ENCODE measurements at regions not wholly inside any gene's neighbourhood (a gene's known extent, or its start where the extent isn't known, plus 50 kb on each side); places are given as distances from the start of the nearest gene placed in this dataset.

GRCh38 chr16:18062713-18063112 is 273.8 kb downstream of the NPIPA8 start:
- POLR2A ChIA-PET: no interaction called here
- peaks cover 0 to 11% (median 0%) of the 10 kb centered on the region in 9 donors for H3K9me3 Mint-ChIP-seq
- H3K4me1 Mint-ChIP-seq: peaks cover 0 to 2% (median 0%) of the 10 kb centered on the region in 4 donors
- no peak overlapping the region for H3K4me3 Mint-ChIP-seq
- no peaks in the 10 kb centered on the region for H3K36me3 Mint-ChIP-seq
- no peak overlapping the region for H3K27ac Mint-ChIP-seq
- peaks cover 7 to 41% (median 23%) of the 10 kb centered on the region in 5 donors for H3K27me3 Mint-ChIP-seq
- no peak for ATAC-seq
- DNase-seq: no peak

GRCh38 chr16:18060351-18060750 is 276.2 kb downstream of the NPIPA8 start:
- Mint-ChIP-seq H3K4me1 (peaks cover 0 to 2% (median 0%) of the 10 kb centered on the region in 4 donors), H3K4me3 (no peak overlapping the region), H3K36me3 (no peaks in the 10 kb centered on the region), H3K9me3 (peaks cover 0 to 9% (median 0%) of the 10 kb centered on the region in 9 donors), H3K27ac (no peak overlapping the region), H3K27me3 (peaks cover 7 to 42% (median 20%) of the 10 kb centered on the region in 5 donors)
- DNase-seq (no peak), ATAC-seq (no peak)
- POLR2A ChIA-PET: no interaction called here

GRCh38 chr16:18059577-18059976 is 277.0 kb downstream of the NPIPA8 start:
- no peak overlapping the region for H3K4me3 Mint-ChIP-seq
- no peak for ATAC-seq
- H3K36me3 Mint-ChIP-seq: no peaks in the 10 kb centered on the region
- H3K4me1 Mint-ChIP-seq: peaks cover 0 to 2% (median 0%) of the 10 kb centered on the region in 4 donors
- DNase-seq: no peak
- peaks cover 7 to 42% (median 20%) of the 10 kb centered on the region in 5 donors for H3K27me3 Mint-ChIP-seq
- peaks cover 0 to 2% (median 0%) of the 10 kb centered on the region in 9 donors for H3K9me3 Mint-ChIP-seq
- POLR2A ChIA-PET: no interaction called here
- no peak overlapping the region for H3K27ac Mint-ChIP-seq

GRCh38 chr16:18059089-18059488 is 277.4 kb downstream of the NPIPA8 start:
- H3K27ac Mint-ChIP-seq: no peak overlapping the region
- H3K4me3 Mint-ChIP-seq: no peak overlapping the region
- H3K36me3 Mint-ChIP-seq: no peaks in the 10 kb centered on the region
- H3K27me3 Mint-ChIP-seq: peaks cover 7 to 42% (median 20%) of the 10 kb centered on the region in 5 donors
- H3K4me1 Mint-ChIP-seq: peaks cover 0 to 2% (median 0%) of the 10 kb centered on the region in 4 donors
- POLR2A ChIA-PET: no interaction called here
- DNase-seq: no peak
- no peak for ATAC-seq
- H3K9me3 Mint-ChIP-seq: no peaks in the 10 kb centered on the region

- Mint-ChIP-seq H3K27ac (no peak overlapping the region), H3K4me3 (no peak overlapping the region), H3K27me3 (peaks cover 7 to 46% (median 25%) of the 10 kb centered on the region in 5 donors), H3K4me1 (peaks cover 0 to 2% (median 0%) of the 10 kb centered on the region in 4 donors), H3K9me3 (peaks cover 0 to 15% (median 0%) of the 10 kb centered on the region in 9 donors), H3K36me3 (no peaks in the 10 kb centered on the region)
- ATAC-seq: no peak
- DNase-seq: no peak
- POLR2A ChIA-PET: no interaction called here
These were observed 281.1 kb downstream of the NPIPA8 start for GRCh38 chr16:18055411-18055916.

- ATAC-seq: no peak
- H3K9me3 Mint-ChIP-seq: peaks cover 0 to 15% (median 0%) of the 10 kb centered on the region in 9 donors
- POLR2A ChIA-PET: no interaction called here
These were observed 285.8 kb downstream of the NPIPA8 start for GRCh38 chr16:18050777-18051176.

GRCh38 chr16:18050234-18050633 is 286.3 kb downstream of the NPIPA8 start:
- Mint-ChIP-seq H3K9me3 (peaks cover 0 to 15% (median 0%) of the 10 kb centered on the region in 9 donors), H3K27me3 (peaks cover 2 to 42% (median 13%) of the 10 kb centered on the region in 5 donors), H3K4me1 (no peaks in the 10 kb centered on the region), H3K36me3 (no peaks in the 10 kb centered on the region), H3K27ac (no peak overlapping the region), H3K4me3 (no peak overlapping the region)
- POLR2A ChIA-PET: no interaction called here
- DNase-seq: no peak
- no peak for ATAC-seq

More at GRCh38 chr16:18050777-18051176, 285.8 kb downstream of the NPIPA8 start:
- Mint-ChIP-seq H3K4me3 (no peak overlapping the region), H3K27ac (no peak overlapping the region), H3K36me3 (no peaks in the 10 kb centered on the region), H3K4me1 (no peaks in the 10 kb centered on the region), H3K27me3 (peaks cover 2 to 42% (median 13%) of the 10 kb centered on the region in 5 donors)
- no peak for DNase-seq

GRCh38 chr16:18049547-18050133 is 286.9 kb downstream of the NPIPA8 start:
- Mint-ChIP-seq H3K27ac (no peak overlapping the region), H3K4me1 (no peaks in the 10 kb centered on the region), H3K27me3 (peaks cover 2 to 44% (median 14%) of the 10 kb centered on the region in 5 donors), H3K9me3 (peaks cover 0 to 15% (median 0%) of the 10 kb centered on the region in 9 donors), H3K4me3 (no peak overlapping the region), H3K36me3 (no peaks in the 10 kb centered on the region)
- DNase-seq (no peak), ATAC-seq (no peak)
- POLR2A ChIA-PET: no interaction called here

- POLR2A ChIA-PET: no interaction called here
- H3K27me3 Mint-ChIP-seq: peaks cover 2 to 51% (median 18%) of the 10 kb centered on the region in 5 donors
- ATAC-seq: no peak
These were observed 287.5 kb downstream of the NPIPA8 start for GRCh38 chr16:18048853-18049546.

GRCh38 chr16:18047761-18048160 is 288.8 kb downstream of the NPIPA8 start:
- peaks cover 3 to 59% (median 16%) of the 10 kb centered on the region in 5 donors for H3K27me3 Mint-ChIP-seq
- no peaks in the 10 kb centered on the region for H3K4me1 Mint-ChIP-seq
- no peak for ATAC-seq
- no peak overlapping the region for H3K4me3 Mint-ChIP-seq
- no peak overlapping the region for H3K27ac Mint-ChIP-seq
- no peaks in the 10 kb centered on the region for H3K36me3 Mint-ChIP-seq
- DNase-seq: no peak
- peaks cover 0 to 5% (median 0%) of the 10 kb centered on the region in 9 donors for H3K9me3 Mint-ChIP-seq
- POLR2A ChIA-PET: no interaction called here

More at GRCh38 chr16:18048853-18049546, 287.5 kb downstream of the NPIPA8 start:
- H3K4me1 Mint-ChIP-seq: no peaks in the 10 kb centered on the region
- H3K36me3 Mint-ChIP-seq: no peaks in the 10 kb centered on the region
- DNase-seq: no peak
- no peak overlapping the region for H3K27ac Mint-ChIP-seq
- H3K9me3 Mint-ChIP-seq: peaks cover 0 to 15% (median 0%) of the 10 kb centered on the region in 9 donors
- H3K4me3 Mint-ChIP-seq: no peak overlapping the region

- POLR2A ChIA-PET: no interaction called here
These were observed 291.2 kb downstream of the NPIPA8 start for GRCh38 chr16:18045356-18045755.

GRCh38 chr16:18041864-18042834 is 294.4 kb downstream of the NPIPA8 start:
- DNase-seq (no peak), ATAC-seq (no peak)
- no peaks in the 10 kb centered on the region for H3K36me3 Mint-ChIP-seq
- H3K27me3 Mint-ChIP-seq: peaks cover 2 to 29% (median 14%) of the 10 kb centered on the region in 5 donors
- H3K4me1 Mint-ChIP-seq: no peaks in the 10 kb centered on the region
- H3K9me3 Mint-ChIP-seq: peaks cover 0 to 4% (median under 1%) of the 10 kb centered on the region in 9 donors
- H3K27ac Mint-ChIP-seq: no peak overlapping the region
- POLR2A ChIA-PET: interaction anchor here (0.7 kb wide), 1 partner anchor 38 kb away, joined by 5 read pairs; no protein-coding TSS in a partner anchor
- no peak overlapping the region for H3K4me3 Mint-ChIP-seq

More at GRCh38 chr16:18045356-18045755, 291.2 kb downstream of the NPIPA8 start:
- DNase-seq: no peak
- peaks cover 2 to 45% (median 16%) of the 10 kb centered on the region in 5 donors for H3K27me3 Mint-ChIP-seq
- H3K9me3 Mint-ChIP-seq: no peaks in the 10 kb centered on the region
- H3K27ac Mint-ChIP-seq: no peak overlapping the region
- ATAC-seq: no peak
- no peak overlapping the region for H3K4me3 Mint-ChIP-seq
- H3K36me3 Mint-ChIP-seq: no peaks in the 10 kb centered on the region
- H3K4me1 Mint-ChIP-seq: no peaks in the 10 kb centered on the region

All from naive thymus-derived CD8-positive, alpha-beta T cell (primary cell).